Natural killer cell treated with Interleukin-12 subunit alpha and Interleukin-12 subunit beta and Interleukin-15 and Interleukin-18, amount 100 ng/mL, for 72 hours (primary cell): ENCODE measurements at regions not wholly inside any gene's neighbourhood (a gene's known extent, or its start where the extent isn't known, plus 50 kb on each side); places are given as distances from the start of the nearest gene placed in this dataset.
A peak's percentile ranks its signal among the peaks of the same experiment; 100 is the strongest.

ENCODE experiments used
- ATAC-seq, 2 donors: fragments of 150-1000 bp; cut with Tn5 transposase in 1 of 2; sonication (Bioruptor Pico), chemical (Tn5 transposase) in 1 of 2; 2 replicates each; pipeline ENCODE4 v1.10.0; 2021
- DNase-seq: peaks from one replicate; pipeline ENCODE4 v3.0.0; 2022; ENCODE audit warnings: low spot score
- H3K27ac Mint-ChIP-seq, 2 donors: 1 replicate in 1 of 2; 2 replicates in 1 of 2; pipeline ENCODE4 v1.8.0; 2022; ENCODE audit warnings: mixed read lengths in 2 of 2, mild to moderate bottlenecking in 1 of 2, moderate library complexity in 1 of 2
- H3K27me3 Mint-ChIP-seq, 2 donors: 1 replicate in 1 of 2; 2 replicates in 1 of 2; pipeline ENCODE4 v1.8.0; 2022; ENCODE audit warnings: mixed read lengths in 2 of 2
- H3K36me3 Mint-ChIP-seq: one replicate; pipeline ENCODE4 v1.8.0; 2022; ENCODE audit warnings: mixed read lengths
- H3K4me1 Mint-ChIP-seq, 2 donors: 1 replicate in 1 of 2; 2 replicates in 1 of 2; pipeline ENCODE4 v1.8.0; 2022; ENCODE audit warnings: low read depth in 2 of 2, mixed read lengths in 2 of 2, mild to moderate bottlenecking in 1 of 2
- H3K4me3 Mint-ChIP-seq: one replicate; pipeline ENCODE4 v1.8.0; 2022; ENCODE audit warnings: mixed read lengths
- H3K9me3 Mint-ChIP-seq: 2 replicates; pipeline ENCODE4 v1.8.0; 2022; ENCODE audit warnings: mixed read lengths

DNA sequence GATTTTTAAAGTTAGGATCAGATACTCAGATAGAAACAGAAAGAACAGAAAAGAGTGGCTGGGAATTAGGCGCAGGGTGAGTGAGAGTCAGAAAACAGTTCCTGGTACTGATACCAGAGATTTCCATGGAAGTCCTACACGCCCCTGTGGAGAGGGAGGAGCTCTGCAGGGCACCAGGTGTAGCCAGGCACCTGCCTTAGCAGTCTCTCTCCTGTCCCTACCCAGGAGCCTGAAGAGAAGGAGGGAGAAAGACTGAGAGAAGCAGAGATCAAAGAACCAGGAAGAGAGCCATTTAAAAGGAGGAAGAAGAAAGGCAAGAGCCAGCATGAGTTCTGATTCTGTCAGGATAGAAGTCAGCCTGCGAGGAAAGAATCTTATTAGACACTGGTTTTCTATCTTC, 65.0 kb downstream of the CBLN1 start:
- no peak overlapping the region for H3K27ac Mint-ChIP-seq
- no peak for ATAC-seq
- H3K9me3 Mint-ChIP-seq: no peaks in the 10 kb centered on the region
- H3K36me3 Mint-ChIP-seq: no peaks in the 10 kb centered on the region
- H3K27me3 Mint-ChIP-seq: peaks cover 5 to 14% of the 10 kb centered on the region in 2 donors
- H3K4me3 Mint-ChIP-seq: no peak overlapping the region
- DNase-seq: no peak
- no peaks in the 10 kb centered on the region for H3K4me1 Mint-ChIP-seq

DNA sequence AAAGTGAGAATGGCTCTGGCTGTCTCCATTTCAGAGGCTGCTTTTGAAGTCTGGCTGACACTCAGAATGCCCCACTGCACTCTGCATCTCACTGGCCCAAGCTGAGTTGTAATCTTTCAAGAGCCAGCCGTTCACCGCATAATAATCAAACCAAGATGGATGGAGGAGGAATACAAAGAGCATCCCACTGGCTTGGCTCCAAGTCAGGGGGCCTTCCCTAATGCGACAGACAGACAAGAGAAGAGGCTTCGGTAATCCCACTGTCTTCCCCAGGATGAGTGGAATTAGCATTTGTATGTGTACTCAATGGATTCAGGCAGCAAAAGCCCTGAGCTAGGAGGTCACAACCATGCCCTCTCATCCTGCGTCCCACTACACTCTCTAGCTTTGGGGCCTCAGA, 68.0 kb downstream of the CBLN1 start:
- no peaks in the 10 kb centered on the region for H3K4me1 Mint-ChIP-seq
- H3K9me3 Mint-ChIP-seq: no peaks in the 10 kb centered on the region
- H3K27me3 Mint-ChIP-seq: peaks cover 5 to 10% of the 10 kb centered on the region in 2 donors
- DNase-seq (no peak), ATAC-seq (no peak)
- H3K36me3 Mint-ChIP-seq: no peaks in the 10 kb centered on the region
- no peak overlapping the region for H3K27ac Mint-ChIP-seq
- H3K4me3 Mint-ChIP-seq: no peak overlapping the region

DNA sequence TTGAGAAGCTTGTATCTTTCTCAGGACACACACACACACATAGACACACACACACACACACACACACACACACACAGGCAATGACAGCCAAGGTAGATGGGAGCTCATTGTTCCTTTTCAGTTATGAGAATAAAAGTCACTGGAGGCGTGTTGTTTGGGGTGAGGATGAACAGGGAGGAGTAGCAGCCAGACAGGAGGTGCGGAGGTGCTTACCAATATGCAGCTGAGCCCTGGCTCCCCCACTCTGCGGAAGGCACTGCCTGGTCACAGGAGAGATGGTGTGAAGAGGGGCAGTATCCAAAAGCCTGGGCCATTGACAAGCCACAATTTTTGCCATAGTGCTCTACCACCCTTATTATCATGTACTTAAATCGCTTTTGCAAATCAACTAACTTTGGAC, 77.4 kb downstream of the CBLN1 start:
- Mint-ChIP-seq H3K36me3 (no peaks in the 10 kb centered on the region), H3K27me3 (peaks cover 0 to 2% of the 10 kb centered on the region in 2 donors), H3K4me1 (no peaks in the 10 kb centered on the region), H3K9me3 (no peaks in the 10 kb centered on the region), H3K27ac (no peak overlapping the region), H3K4me3 (no peak overlapping the region)
- DNase-seq (no peak), ATAC-seq (no peak)

DNA sequence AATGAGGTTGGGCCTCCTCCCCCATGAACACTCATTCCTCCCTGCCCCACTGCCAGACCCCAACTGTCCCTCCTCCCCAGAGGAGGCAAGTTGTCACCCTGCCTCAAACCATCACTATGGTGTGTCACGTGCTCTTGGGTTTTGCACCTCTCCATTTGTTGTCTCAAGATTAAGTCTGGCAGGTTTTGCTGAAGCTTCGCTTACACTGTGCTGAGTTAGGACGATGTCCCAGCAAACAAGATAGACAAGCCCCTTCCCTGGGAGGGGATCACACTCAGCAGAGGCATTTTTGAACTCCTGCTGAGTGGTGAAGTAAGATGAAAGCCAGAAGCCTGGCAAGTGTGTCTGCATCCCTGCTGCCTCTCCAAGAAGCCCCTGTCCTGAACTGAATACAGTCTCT, 78.3 kb downstream of the CBLN1 start:
- DNase-seq (no peak), ATAC-seq (no peak)
- Mint-ChIP-seq H3K4me3 (no peak overlapping the region), H3K27ac (no peak overlapping the region), H3K36me3 (no peaks in the 10 kb centered on the region), H3K4me1 (no peaks in the 10 kb centered on the region), H3K27me3 (peaks cover 0 to 2% of the 10 kb centered on the region in 2 donors), H3K9me3 (no peaks in the 10 kb centered on the region)

DNA sequence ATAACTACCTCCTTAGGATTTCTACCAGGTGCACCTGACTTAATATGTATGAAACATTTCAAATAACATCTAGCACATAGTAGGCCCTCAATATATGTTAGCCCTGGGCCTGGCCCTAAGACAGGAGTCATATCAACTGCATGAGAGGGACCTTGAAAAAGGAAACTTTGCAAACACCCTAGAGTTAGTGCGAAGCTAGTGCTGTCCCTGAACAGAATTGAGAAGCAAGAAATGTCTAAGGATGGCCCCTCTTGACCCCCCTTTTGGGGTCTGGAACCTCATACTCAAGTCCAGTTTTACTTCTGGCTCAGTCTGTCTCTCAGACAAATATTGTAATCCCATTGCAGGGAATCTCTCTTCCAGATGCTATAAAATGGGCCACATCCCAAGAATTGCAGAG, 80.5 kb downstream of the CBLN1 start:
- H3K27ac Mint-ChIP-seq: no peak overlapping the region
- peaks cover 0 to 2% of the 10 kb centered on the region in 2 donors for H3K27me3 Mint-ChIP-seq
- no peaks in the 10 kb centered on the region for H3K4me1 Mint-ChIP-seq
- H3K4me3 Mint-ChIP-seq: no peak overlapping the region
- H3K36me3 Mint-ChIP-seq: no peaks in the 10 kb centered on the region
- ATAC-seq (no peak), DNase-seq (no peak)
- H3K9me3 Mint-ChIP-seq: no peaks in the 10 kb centered on the region

DNA sequence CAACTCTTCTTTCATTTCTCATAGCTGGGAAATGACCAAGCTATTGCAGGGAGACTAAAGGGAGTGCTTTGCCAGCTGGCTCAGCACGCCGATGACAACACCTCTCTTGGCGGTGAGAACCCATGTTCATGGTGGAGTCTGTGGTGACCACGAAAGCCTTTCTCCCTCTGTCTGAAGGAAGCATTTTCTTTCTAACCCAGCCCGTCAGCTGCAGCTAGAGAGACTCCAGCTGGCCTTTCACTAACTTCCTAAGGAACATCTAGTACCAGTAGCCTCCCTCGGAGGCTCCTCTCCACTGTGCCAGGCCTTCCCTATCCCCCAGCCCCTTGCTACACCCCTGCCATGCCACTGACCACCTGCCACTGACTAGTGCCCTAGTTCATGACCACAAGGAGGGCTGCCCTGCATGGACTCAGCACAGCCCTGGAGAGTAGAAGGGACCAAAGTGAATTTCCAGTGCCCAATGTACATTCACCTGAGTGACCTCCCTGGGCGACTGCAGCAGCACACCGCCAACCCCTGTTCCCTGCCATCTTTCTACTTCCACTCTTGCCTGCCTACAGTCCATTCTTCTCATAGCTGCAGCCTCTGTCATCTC, 81.3 kb downstream of the CBLN1 start:
- Mint-ChIP-seq H3K9me3 (no peaks in the 10 kb centered on the region), H3K27me3 (no peaks in the 10 kb centered on the region), H3K36me3 (no peaks in the 10 kb centered on the region), H3K27ac (no peak overlapping the region), H3K4me1 (no peaks in the 10 kb centered on the region), H3K4me3 (no peak overlapping the region)
- ATAC-seq (peak in 1 of 2 donors; percentile 37), DNase-seq (no peak)

DNA sequence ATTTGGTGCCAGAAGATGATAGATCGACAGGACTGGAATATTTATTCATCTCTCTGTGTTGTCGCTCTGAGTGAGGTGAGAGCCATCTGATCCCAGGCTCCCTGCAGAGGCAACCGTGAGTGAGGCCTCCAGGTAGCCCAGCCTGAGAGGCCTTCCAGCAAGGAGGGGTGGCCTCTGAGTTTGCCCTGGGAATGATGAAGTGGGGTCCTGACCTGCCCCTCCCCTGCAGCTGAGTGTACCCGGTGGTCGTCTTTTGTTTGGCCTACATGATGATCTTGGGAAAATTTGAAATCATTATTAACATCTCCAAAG, 86.4 kb downstream of the CBLN1 start:
- Mint-ChIP-seq H3K4me1 (no peaks in the 10 kb centered on the region), H3K4me3 (no peak overlapping the region), H3K27me3 (peaks cover 0 to 3% of the 10 kb centered on the region in 2 donors), H3K36me3 (no peaks in the 10 kb centered on the region), H3K27ac (no peak overlapping the region), H3K9me3 (peaks cover 8% of the 10 kb centered on the region)
- ATAC-seq (no peak), DNase-seq (no peak)

DNA sequence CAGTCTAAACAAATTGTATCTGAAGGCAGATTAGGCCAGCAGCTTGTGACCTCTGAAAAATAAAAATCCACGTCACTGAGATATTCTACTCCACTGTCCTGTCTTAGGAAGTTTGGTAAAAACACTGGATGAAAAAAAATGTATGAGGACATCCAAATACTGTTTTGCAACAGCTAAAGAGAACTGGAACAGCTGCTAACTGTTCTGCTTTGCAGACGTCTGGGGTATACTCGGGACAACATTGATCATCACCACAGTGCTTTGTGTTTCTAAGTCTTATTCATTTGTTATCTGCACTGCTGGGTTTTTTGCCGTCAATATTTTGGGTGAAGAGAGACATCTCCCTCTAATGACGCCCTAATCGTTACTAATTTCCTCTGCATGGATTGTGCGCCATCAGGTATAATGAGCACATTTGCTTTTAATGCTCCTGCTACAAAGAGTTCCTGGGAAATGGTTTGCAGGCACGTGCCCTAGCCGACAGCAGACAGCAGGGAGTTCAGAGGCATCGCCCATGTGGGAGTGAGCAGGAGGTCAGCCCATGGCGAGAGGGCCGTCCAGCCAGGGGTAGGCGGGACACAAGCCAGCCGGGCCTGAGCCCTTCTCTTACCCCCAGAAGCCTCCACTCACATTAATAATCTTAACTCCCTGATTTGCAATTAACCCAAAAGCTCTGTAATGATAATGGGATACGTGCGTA, 87.0 kb downstream of the CBLN1 start:
- no peak overlapping the region for H3K4me3 Mint-ChIP-seq
- H3K27me3 Mint-ChIP-seq: peaks cover 0 to 3% of the 10 kb centered on the region in 2 donors
- no peak for DNase-seq
- no peaks in the 10 kb centered on the region for H3K36me3 Mint-ChIP-seq
- H3K4me1 Mint-ChIP-seq: no peaks in the 10 kb centered on the region
- H3K27ac Mint-ChIP-seq: no peak overlapping the region
- no peak for ATAC-seq
- H3K9me3 Mint-ChIP-seq: peaks cover 10% of the 10 kb centered on the region

DNA sequence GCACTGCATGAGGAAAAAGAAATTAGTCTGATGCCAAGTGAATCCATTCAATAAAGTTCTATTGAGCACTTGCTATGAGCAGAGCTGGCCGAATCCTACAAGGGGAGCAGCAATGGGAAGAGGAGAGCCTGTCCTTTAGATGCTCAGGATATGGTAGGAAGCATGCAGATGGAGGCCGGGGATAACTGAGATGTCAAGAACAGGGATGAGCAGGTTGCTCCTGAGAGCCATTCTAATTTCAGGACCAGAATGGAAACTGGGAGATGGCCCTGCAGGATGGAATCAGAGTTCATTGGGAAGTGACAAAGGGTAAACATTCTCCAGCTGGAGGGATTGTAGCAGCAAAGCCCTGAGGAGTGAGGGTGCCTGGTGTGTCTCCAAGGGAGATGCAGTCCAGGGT, 88.0 kb downstream of the CBLN1 start:
- H3K36me3 Mint-ChIP-seq: no peaks in the 10 kb centered on the region
- DNase-seq (no peak), ATAC-seq (no peak)
- H3K27ac Mint-ChIP-seq: no peak overlapping the region
- H3K4me3 Mint-ChIP-seq: no peak overlapping the region
- peaks cover 10% of the 10 kb centered on the region for H3K9me3 Mint-ChIP-seq
- peaks cover 0 to 3% of the 10 kb centered on the region in 2 donors for H3K27me3 Mint-ChIP-seq
- no peaks in the 10 kb centered on the region for H3K4me1 Mint-ChIP-seq

DNA sequence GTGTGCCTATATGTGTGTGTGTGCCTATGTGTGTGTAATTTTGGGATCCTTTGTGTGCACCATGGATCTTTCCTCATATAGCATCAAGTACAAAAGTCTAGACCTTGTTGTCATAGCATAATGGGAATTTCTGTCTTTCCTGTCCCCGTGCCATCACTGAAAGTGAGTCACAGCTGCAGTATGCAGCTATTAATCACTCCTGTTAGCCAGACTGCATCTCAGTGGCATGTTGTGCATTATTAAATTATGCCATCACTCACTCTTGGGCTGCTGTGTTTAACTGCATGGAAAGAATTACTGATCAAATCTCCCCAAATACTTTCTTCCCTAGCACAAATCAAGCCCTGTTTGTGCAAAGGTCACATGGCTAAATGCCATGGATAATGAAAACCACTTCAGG, 92.4 kb downstream of the CBLN1 start:
- Mint-ChIP-seq H3K4me1 (no peaks in the 10 kb centered on the region), H3K27me3 (peaks cover 0 to 3% of the 10 kb centered on the region in 2 donors), H3K36me3 (no peaks in the 10 kb centered on the region), H3K9me3 (peaks cover 10% of the 10 kb centered on the region), H3K27ac (no peak overlapping the region), H3K4me3 (no peak overlapping the region)
- no peak for ATAC-seq
- no peak for DNase-seq

DNA sequence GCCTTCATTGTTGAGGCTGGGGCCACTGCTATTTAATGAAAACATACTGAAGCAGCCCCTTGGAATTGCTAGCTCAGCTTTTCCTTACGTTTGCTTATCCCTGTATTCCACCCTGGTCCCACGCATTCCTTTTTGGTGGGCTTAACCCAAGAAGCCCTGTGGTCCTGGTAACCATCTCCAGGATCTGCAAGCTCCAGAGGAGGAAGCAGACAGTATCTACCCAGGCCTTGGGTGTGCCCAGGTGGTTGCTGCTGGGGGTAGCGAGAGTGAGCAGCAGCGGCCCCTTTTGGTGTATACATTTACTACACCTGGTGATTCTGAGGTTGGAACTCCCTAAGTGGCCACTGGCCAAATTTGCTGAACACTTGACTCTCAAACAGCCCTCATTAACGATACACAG, 97.7 kb downstream of the CBLN1 start:
- no peaks in the 10 kb centered on the region for H3K4me1 Mint-ChIP-seq
- H3K27ac Mint-ChIP-seq: no peak overlapping the region
- no peak overlapping the region for H3K4me3 Mint-ChIP-seq
- H3K27me3 Mint-ChIP-seq: no peaks in the 10 kb centered on the region
- H3K9me3 Mint-ChIP-seq: no peaks in the 10 kb centered on the region
- ATAC-seq: no peak
- no peak for DNase-seq
- no peaks in the 10 kb centered on the region for H3K36me3 Mint-ChIP-seq

DNA sequence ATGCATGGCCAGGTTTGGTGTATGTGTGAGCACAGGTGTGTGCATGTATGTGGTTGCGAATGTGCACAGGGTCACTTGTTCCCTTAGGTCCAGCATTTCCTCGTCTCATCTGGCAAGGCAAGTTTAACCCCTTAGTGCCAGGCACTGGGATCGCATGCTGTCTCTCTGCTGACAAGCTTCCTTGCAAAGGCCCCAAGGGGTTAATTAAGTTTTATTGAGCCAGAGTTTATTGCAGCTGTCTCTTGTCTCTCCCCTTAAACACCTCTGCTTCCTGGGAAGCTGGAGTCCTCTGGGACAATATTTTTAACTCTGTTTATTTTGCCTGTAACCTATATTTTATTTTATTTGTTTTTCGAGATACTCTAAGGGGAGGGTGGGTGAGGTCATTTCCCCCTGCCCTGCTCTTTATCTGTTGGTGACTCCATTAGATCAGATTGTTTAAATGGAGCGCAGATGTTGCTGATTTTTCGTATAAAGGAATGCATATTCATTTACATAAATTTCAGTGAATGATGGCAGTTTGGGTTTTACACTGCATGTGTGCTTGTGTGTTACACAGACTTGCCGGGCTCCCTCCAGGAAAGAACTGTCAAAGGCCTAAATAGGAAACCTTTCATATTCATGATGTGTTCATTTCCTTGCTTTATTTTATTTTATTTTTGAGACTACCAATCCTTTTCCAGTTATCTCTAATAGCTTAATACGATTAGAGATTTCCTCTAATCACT, 99.7 kb downstream of the CBLN1 start:
- Mint-ChIP-seq H3K27me3 (no peaks in the 10 kb centered on the region), H3K36me3 (no peaks in the 10 kb centered on the region), H3K4me3 (no peak overlapping the region), H3K27ac (no peak overlapping the region), H3K9me3 (no peaks in the 10 kb centered on the region), H3K4me1 (no peaks in the 10 kb centered on the region)
- no peak for ATAC-seq
- no peak for DNase-seq

DNA sequence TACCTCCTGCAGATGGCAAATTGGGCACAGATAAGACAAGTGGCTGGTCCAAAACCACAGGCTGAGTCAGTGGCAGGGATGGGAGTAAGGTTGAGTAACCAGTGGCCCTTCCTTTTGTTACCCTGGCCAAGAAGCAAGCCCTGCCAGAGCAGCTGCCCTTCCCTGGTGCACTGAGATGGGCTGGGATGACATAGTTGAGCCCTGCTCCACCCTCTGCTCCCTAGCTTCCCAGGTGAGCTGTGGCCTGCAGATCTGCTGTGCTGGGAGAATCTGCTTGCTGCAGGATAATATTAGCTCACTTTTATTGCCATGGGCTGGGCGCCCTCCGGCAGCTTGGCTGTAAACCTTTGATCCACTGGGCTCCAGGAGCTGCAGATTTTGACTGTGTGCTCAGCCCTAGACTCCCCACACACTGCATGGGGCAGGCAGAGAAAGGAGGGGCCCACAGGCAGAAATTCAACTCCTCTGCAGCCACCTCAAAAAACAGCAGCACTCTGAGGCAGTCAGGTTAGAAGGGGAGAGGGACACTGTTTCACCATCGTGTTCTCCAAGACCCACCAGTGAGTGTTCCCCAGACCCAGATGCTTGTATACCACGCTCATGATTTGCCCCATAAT, 101.8 kb downstream of the CBLN1 start:
- DNase-seq (no peak), ATAC-seq (no peak)
- no peaks in the 10 kb centered on the region for H3K4me1 Mint-ChIP-seq
- H3K27ac Mint-ChIP-seq: no peak overlapping the region
- H3K4me3 Mint-ChIP-seq: no peak overlapping the region
- no peaks in the 10 kb centered on the region for H3K9me3 Mint-ChIP-seq
- no peaks in the 10 kb centered on the region for H3K27me3 Mint-ChIP-seq
- no peaks in the 10 kb centered on the region for H3K36me3 Mint-ChIP-seq

DNA sequence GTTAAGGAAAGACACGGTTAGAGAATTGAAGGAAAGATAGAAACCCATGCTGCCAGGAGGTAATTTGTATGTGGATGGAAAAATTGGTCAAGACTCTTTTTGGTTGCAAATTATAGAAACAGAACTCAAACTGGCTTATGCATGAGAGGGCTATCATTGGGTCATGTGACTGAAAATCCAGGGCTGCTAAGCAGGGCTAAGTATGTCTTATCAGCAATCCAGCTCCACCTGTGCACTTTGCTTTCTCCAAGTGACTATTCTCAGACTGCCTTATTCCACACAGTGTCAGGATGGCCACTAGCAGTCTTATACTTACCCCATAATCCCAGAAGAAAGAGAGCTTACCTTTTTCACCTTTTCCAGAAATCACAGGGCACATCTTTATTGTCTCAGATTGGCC, 113.5 kb downstream of the CBLN1 start:
- ATAC-seq (no peak), DNase-seq (no peak)
- Mint-ChIP-seq H3K4me3 (no peak overlapping the region), H3K27me3 (no peaks in the 10 kb centered on the region), H3K4me1 (no peaks in the 10 kb centered on the region), H3K36me3 (no peaks in the 10 kb centered on the region), H3K9me3 (no peaks in the 10 kb centered on the region), H3K27ac (no peak overlapping the region)
